Epithelial cell of esophagus (primary cell): ENCODE measurements at regions not wholly inside any gene's neighbourhood (a gene's known extent, or its start where the extent isn't known, plus 50 kb on each side); places are given as distances from the start of the nearest gene placed in this dataset.

ENCODE experiments used
- DNase-seq: peaks from one replicate; pipeline ENCODE4 v3.0.0; 2010; ENCODE audit warnings: low read depth
- H3K4me3 ChIP-seq: 2 replicates; pipeline ENCODE4 v1.5.1; 2011; ENCODE audit warnings: mild to moderate bottlenecking, low read length, control low read depth
- CTCF ChIP-seq: IDR thresholded peaks from 2 replicates; pipeline ENCODE4 v1.5.1; 2011; ENCODE audit warnings: low read depth, mild to moderate bottlenecking, low read length, control low read depth, inconsistent platforms; ENCODE audit not compliant: insufficient read depth; ENCODE audit errors: missing control alignments

- TF ChIP-seq CTCF = no peak
Measured at GRCh38 chr5:96340357-96340756, 92.7 kb downstream of the PCSK1 start.

GRCh38 chr5:96339862-96340261 is 93.2 kb downstream of the PCSK1 start:
- DNase-seq = no peak
- TF ChIP-seq CTCF = no peak
- H3K4me3 ChIP-seq = no peak overlapping the region

More at GRCh38 chr5:96340357-96340756, 92.7 kb downstream of the PCSK1 start:
- H3K4me3 ChIP-seq = no peak overlapping the region
- no peak for DNase-seq

GRCh38 chr5:96338624-96339415 is 94.2 kb downstream of the PCSK1 start:
- H3K4me3 ChIP-seq = no peak overlapping the region
- no peak for DNase-seq
- TF ChIP-seq CTCF = no peak

GRCh38 chr5:96338091-96338490 is 95.0 kb downstream of the PCSK1 start:
- H3K4me3 ChIP-seq = no peak overlapping the region
- no peak for TF ChIP-seq CTCF
- DNase-seq = no peak

- DNase-seq = no peak
Measured at GRCh38 chr5:96337048-96337781, 95.8 kb downstream of the PCSK1 start.

GRCh38 chr5:96336351-96336985 is 96.6 kb downstream of the PCSK1 start:
- peak; percentile 99 for TF ChIP-seq CTCF
- H3K4me3 ChIP-seq = no peak overlapping the region
- peak; percentile 91 for DNase-seq

More at GRCh38 chr5:96337048-96337781, 95.8 kb downstream of the PCSK1 start:
- TF ChIP-seq CTCF = no peak
- no peak overlapping the region for H3K4me3 ChIP-seq
